Stomach (tissue), 8 donors: ENCODE measurements at regions not wholly inside any gene's neighbourhood (a gene's known extent, or its start where the extent isn't known, plus 50 kb on each side); places are given as distances from the start of the nearest gene placed in this dataset.

Source experiments
- DNase-seq, 2 donors: peaks; one replicate each; pipeline versions ENCODE4 v3.0.0 to v3.0.0-alpha.2; 2013 to 2019
- H3K27ac ChIP-seq, 5 donors: fragments of 200-600 bp in 4 of 5; sonication (generic) in 4 of 5; one replicate each; pipeline ENCODE4 v1.5.1; 2013 to 2019; ENCODE audit warnings: mild to moderate bottlenecking in 1 of 5, moderate library complexity in 1 of 5
- H3K27me3 ChIP-seq, 3 donors: fragments of 200-600 bp; sonication (generic); one replicate each; pipeline ENCODE4 v1.5.1; 2017 to 2019; ENCODE audit warnings: mixed run types in 1 of 3
- H3K36me3 ChIP-seq, 4 donors: fragments of 200-600 bp; sonication (generic); 1 replicate in 3 of 4; 2 replicates in 1 of 4; pipeline ENCODE4 v1.5.1; 2016 to 2019
- H3K4me1 ChIP-seq, 4 donors: fragments of 200-600 bp; sonication (generic); one replicate each; pipeline ENCODE4 v1.5.1; 2016 to 2019
- H3K4me3 ChIP-seq, 4 donors: fragments of 200-600 bp; sonication (generic) in 3 of 4; one replicate each; pipeline ENCODE4 v1.5.1; 2016 to 2019; ENCODE audit warnings: mild to moderate bottlenecking in 1 of 4
- H3K9me3 ChIP-seq, 4 donors: fragments of 200-600 bp; sonication (generic); one replicate each; pipeline ENCODE4 v1.5.1; 2016 to 2019
- CTCF ChIP-seq, 7 experiments: fragments of 450-650 bp in 4 of 7; fragments of 200-600 bp in 3 of 7; sonication (generic) in 3 of 7; IDR thresholded peaks; one replicate each; pipeline ENCODE4 v1.5.1; 2016 to 2019; ENCODE audit warnings: antibody characterized with exemption in 7 of 7, control low read depth in 2 of 7, mild to moderate bottlenecking in 1 of 7
- EP300 ChIP-seq: sonication (generic); formaldehyde crosslinking; IDR thresholded peaks from one replicate; pipeline ENCODE4 v1.6.1; 2017; ENCODE audit warnings: antibody characterized with exemption
- POLR2A ChIP-seq, 4 donors: fragments of 450-650 bp; IDR thresholded peaks; one replicate each; pipeline ENCODE4 v1.6.1; 2016; ENCODE audit warnings: antibody characterized with exemption in 4 of 4, control low read depth in 2 of 4, mild to moderate bottlenecking in 1 of 4, moderate library complexity in 1 of 4
- POLR2AphosphoS5 ChIP-seq, 3 donors: sonication (generic); formaldehyde crosslinking; IDR thresholded peaks; one replicate each; pipeline ENCODE4 v1.6.1; 2016; ENCODE audit warnings: antibody characterized with exemption in 3 of 3
- WGBS, 5 donors: extraction: QIAGEN DNeasy Blood & Tissue Kit in 3 of 5; methylation state at CpG; one replicate each; pipeline versions ENCODE4 v1.1.5 to v1.1.7; 2013 to 2018; 5-methylcytosine and 5-hydroxymethylcytosine counted together
- intact Hi-C: fragments of 100-400 bp; cut with DNase I; formaldehyde crosslinking; loops from one replicate; pipeline ENCODE4 v1.15.1; 2023; ENCODE audit warnings: low total_unique reads
- donor health status: healthy with polysubstance abuse.
- donor health status: Bipolar disorder and iron deficiency.
- donor health status: healthy.

- peaks cover 0 to 30% (median 3%) of the 10 kb centered on the region in 3 donors for H3K27me3 ChIP-seq
- TF ChIP-seq CTCF (IDR thresholded peaks at IDR 0.05) (no peak), POLR2A (IDR thresholded peaks at IDR 0.05) (no peak), EP300 (no peak), POLR2AphosphoS5 (IDR thresholded peaks at IDR 0.05) (no peak)
- no peaks in the 10 kb centered on the region for H3K9me3 ChIP-seq
- intact Hi-C loops = no loop called here
- DNase-seq = no peak
- no peak overlapping the region for H3K4me3 ChIP-seq
- H3K4me1 ChIP-seq = no peaks in the 10 kb centered on the region
- no peaks in the 10 kb centered on the region for H3K36me3 ChIP-seq
- no peak overlapping the region for H3K27ac ChIP-seq
Measured at GRCh38 chr22:22097727-22098228, 115.2 kb upstream of the TOP3B start.

DNA sequence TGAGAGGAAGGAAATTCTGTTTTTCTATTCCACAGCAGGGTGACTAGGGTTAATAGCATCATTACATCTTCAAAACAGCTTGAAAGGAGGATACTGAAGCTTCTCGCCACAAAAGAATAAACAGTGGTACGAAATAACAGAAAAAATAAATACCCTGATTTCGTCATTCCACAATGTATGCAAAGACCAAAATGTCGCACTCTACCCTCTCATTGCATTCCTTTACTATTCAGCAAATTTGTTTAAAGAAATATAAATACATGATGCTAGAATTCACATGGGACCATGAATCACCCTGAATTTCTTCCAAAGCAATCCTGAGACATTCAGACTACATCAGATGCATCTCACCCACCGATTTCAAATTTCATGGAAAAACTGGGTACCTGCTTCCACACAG, 112.3 kb upstream of the TOP3B start:
- no peaks in the 10 kb centered on the region for H3K4me1 ChIP-seq
- H3K27me3 ChIP-seq = peaks cover 0 to 48% (median 10%) of the 10 kb centered on the region in 3 donors
- TF ChIP-seq POLR2A (IDR thresholded peaks at IDR 0.05) = no peak
- H3K27ac ChIP-seq = no peak overlapping the region
- no peaks in the 10 kb centered on the region for H3K9me3 ChIP-seq
- intact Hi-C loops = no loop called here
- no peaks in the 10 kb centered on the region for H3K36me3 ChIP-seq
- 69 to 79% (median 76%) methylated on average over 5 of the region's 5 CpGs for WGBS, 5 donors
- no peak for DNase-seq
- no peak overlapping the region for H3K4me3 ChIP-seq

DNA sequence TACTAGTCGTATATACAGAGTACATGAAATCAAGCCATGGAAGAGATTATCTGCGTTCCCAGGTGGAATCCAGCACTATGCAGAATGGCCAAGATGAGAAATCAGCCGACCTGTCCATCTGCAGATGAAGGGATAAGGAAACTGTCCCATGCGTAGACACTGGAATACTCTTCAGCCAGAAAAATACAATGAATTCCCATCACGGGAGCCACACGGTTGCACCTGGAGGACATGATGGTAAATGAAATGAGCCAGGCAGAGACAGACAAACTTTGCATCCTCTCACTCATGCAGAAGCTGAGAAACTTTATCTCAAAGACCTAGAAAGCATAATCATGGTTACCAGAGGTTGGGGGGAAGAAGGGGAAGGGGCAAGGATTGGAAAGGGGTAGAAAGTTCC, 111.9 kb upstream of the TOP3B start:
- H3K36me3 ChIP-seq = no peaks in the 10 kb centered on the region
- DNase-seq = no peak
- WGBS, 5 donors = 75 to 83% (median 80%) methylated on average over 6 of the region's 6 CpGs

DNA sequence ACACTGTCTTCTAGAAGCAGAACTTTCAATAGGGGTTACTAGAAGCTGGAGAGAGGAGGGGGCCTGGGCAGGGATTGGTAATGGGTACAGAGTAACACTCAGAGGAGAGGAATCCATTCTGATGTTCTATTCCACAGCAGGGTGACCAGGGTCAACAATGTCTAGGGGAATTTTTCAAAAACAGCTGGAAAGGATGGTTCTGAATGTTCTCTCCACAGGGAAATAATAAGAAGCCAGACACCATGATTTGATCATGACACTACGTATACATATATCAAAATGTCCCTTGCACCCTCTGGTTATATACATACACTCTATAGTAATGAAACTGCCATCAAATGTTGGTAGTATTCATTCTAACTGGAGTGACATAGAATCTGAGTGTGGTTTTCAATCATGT, 111.2 kb upstream of the TOP3B start:
- intact Hi-C loops = no loop called here
- H3K4me3 ChIP-seq = no peak overlapping the region
- H3K9me3 ChIP-seq = no peaks in the 10 kb centered on the region
- H3K4me1 ChIP-seq = no peaks in the 10 kb centered on the region
- peaks cover 0 to 50% (median 10%) of the 10 kb centered on the region in 3 donors for H3K27me3 ChIP-seq
- DNase-seq = no peak
- no peaks in the 10 kb centered on the region for H3K36me3 ChIP-seq
- TF ChIP-seq POLR2A (IDR thresholded peaks at IDR 0.05) (no peak), EP300 (no peak), POLR2AphosphoS5 (IDR thresholded peaks at IDR 0.05) (no peak), CTCF (IDR thresholded peaks at IDR 0.05) (no peak)
- no peak overlapping the region for H3K27ac ChIP-seq
- WGBS, 5 donors = 63 to 100% (median 80%) methylated on average over 1 of the region's 1 CpG

More for the DNA sequence above, 111.9 kb upstream of the TOP3B start:
- H3K27me3 ChIP-seq = peaks cover 0 to 49% (median 10%) of the 10 kb centered on the region in 3 donors
- no peaks in the 10 kb centered on the region for H3K9me3 ChIP-seq
- intact Hi-C loops = no loop called here
- TF ChIP-seq EP300 (no peak), POLR2A (IDR thresholded peaks at IDR 0.05) (no peak), CTCF (IDR thresholded peaks at IDR 0.05) (no peak)
- no peak overlapping the region for H3K27ac ChIP-seq
- H3K4me3 ChIP-seq = no peak overlapping the region
- no peaks in the 10 kb centered on the region for H3K4me1 ChIP-seq

- Histone ChIP-seq H3K27me3 (peaks cover 0 to 49% (median 10%) of the 10 kb centered on the region in 3 donors), H3K27ac (no peak overlapping the region), H3K4me3 (no peak overlapping the region), H3K9me3 (no peaks in the 10 kb centered on the region), H3K36me3 (no peaks in the 10 kb centered on the region), H3K4me1 (no peaks in the 10 kb centered on the region)
- no peak for DNase-seq
- WGBS, 5 donors = 75 to 95% (median 87%) methylated on average over 1 of the region's 1 CpG
- TF ChIP-seq POLR2AphosphoS5 (IDR thresholded peaks at IDR 0.05) (no peak), POLR2A (IDR thresholded peaks at IDR 0.05) (no peak), CTCF (IDR thresholded peaks at IDR 0.05) (no peak), EP300 (no peak)
- intact Hi-C loops = no loop called here
Measured at GRCh38 chr22:22092974-22093373, 110.4 kb upstream of the TOP3B start.
